ENCODE measurements at regions not wholly inside any gene's neighbourhood (a gene's known extent, or its start where the extent isn't known, plus 50 kb on each side); places are given as distances from the start of the nearest gene placed in this dataset.

DNA sequence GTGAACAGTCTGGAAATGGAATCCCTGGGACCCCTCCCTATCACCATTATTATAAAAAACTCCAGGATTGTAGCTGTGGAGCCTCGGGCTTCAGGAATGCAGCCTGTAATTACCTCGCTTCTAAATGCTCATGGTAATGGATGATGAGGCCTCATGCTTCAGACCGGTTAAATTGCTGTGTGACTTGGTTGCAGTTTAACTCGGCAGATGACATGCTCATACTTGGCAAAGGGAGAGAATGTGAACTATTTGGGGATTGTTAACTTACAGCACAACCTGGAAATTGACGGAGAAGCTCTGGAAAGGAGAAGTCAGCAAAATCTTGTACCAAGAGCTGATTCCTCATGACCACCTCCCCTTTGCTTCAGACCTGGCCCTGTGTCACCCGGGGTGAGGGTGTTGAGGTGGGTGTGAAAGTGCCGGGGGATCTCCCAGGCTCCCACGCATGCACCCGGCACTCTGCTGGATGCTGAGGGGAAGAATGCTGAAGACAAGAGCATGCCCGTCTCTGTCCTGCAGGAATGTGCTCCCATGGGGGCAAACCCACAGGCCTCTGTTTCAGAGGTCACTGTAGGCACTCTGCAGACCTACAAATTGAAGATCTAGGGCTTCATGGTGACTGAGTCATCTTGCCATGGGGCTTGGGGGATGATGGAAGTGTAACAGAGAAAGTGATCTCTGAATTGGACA, 364.8 kb downstream of the RPS6KC1 start:
- no peak for TF ChIP-seq CTCF (IDR thresholded peaks at IDR 0.05)
- H3K9me3 ChIP-seq: no peaks in the 10 kb centered on the region
- intact Hi-C loops (cut with DNase I; ENCODE audit: low total_unique reads): no loop called here

GRCh38 chr1:213416461-213417224, 365.6 kb downstream of the RPS6KC1 start:
- intact Hi-C loops (cut with DNase I; ENCODE audit: low total_unique reads): no loop called here
- Histone ChIP-seq H3K27me3 (no peaks in the 10 kb centered on the region), H3K27ac (no peak overlapping the region), H3K9me3 (no peaks in the 10 kb centered on the region), H3K4me3 (no peak overlapping the region), H3K36me3 (no peaks in the 10 kb centered on the region), H3K4me1 (no peaks in the 10 kb centered on the region)
- TF ChIP-seq CTCF (IDR thresholded peaks at IDR 0.05) (no peak), POLR2A (IDR thresholded peaks at IDR 0.05) (no peak), POLR2AphosphoS5 (IDR thresholded peaks at IDR 0.05) (no peak)
- no peak for DNase-seq (ENCODE audit: low spot score in 2 of 2)

More for the DNA sequence above, 364.8 kb downstream of the RPS6KC1 start:
- Histone ChIP-seq H3K27me3 (no peaks in the 10 kb centered on the region), H3K4me3 (no peak overlapping the region), H3K36me3 (no peaks in the 10 kb centered on the region), H3K4me1 (no peaks in the 10 kb centered on the region), H3K27ac (no peak overlapping the region)
- no peak for DNase-seq (ENCODE audit: low spot score in 2 of 2)

DNA sequence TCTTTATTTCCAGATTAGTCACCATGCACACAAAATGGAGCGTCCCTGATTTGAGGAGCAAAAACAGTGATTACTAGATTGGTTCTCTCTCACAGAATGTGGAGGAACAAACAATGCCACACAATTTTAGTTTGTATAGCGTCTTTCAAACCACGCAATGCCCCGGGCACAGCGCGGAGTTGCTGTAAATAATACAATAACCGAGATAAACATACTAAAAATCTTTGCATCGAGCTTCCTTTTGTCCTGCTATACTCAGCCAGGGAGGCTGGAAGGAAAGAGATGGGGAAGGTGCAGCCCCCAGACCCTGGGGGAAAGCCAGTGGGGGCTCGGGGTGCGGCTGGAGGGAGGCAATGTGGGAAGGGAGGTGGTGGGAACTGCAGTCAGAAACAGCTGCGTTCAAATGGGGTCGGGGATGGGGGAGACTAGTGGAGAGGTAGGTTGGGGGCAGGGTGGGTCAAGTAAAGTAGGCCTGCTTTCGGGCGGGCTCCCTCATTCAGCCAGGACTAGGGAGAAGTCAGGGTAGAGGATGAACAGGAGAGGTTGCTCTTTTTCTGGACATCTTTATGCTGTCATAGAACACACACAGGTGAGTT, 366.3 kb downstream of the RPS6KC1 start:
- intact Hi-C loops (cut with DNase I; ENCODE audit: low total_unique reads): no loop called here
- Histone ChIP-seq H3K4me3 (no peak overlapping the region), H3K27me3 (no peaks in the 10 kb centered on the region), H3K27ac (no peak overlapping the region), H3K9me3 (no peaks in the 10 kb centered on the region), H3K36me3 (no peaks in the 10 kb centered on the region), H3K4me1 (no peaks in the 10 kb centered on the region)
- TF ChIP-seq POLR2AphosphoS5 (IDR thresholded peaks at IDR 0.05): no peak
- TF ChIP-seq CTCF (IDR thresholded peaks at IDR 0.05): no peak
- TF ChIP-seq POLR2A (IDR thresholded peaks at IDR 0.05): no peak
- no peak for DNase-seq (ENCODE audit: low spot score in 2 of 2)

DNA sequence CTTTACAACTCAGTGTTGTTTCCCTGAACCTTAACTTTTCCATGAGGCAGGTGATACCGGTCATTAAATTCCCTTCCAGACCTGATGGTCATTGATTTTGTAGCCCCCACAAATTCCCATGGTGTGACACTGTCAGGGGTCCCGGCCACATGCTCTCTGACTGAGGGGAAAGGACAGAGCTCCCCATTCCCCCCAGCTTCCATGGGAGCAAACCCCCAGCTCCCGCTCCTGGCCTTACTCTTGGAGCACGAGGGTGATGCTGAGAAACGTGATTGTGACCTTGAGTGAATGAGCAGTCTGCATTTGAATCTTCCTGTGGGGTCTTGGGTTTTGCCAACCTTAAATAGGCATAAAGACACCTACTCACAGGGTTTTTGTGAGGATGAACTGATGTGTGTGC, 366.8 kb downstream of the RPS6KC1 start:
- TF ChIP-seq POLR2AphosphoS5 (IDR thresholded peaks at IDR 0.05): no peak
- TF ChIP-seq POLR2A (IDR thresholded peaks at IDR 0.05): no peak
- TF ChIP-seq CTCF (IDR thresholded peaks at IDR 0.05): no peak
- DNase-seq (ENCODE audit: low spot score in 2 of 2): no peak
- intact Hi-C loops (cut with DNase I; ENCODE audit: low total_unique reads): no loop called here
- Histone ChIP-seq H3K4me3 (no peak overlapping the region), H3K27ac (no peak overlapping the region), H3K27me3 (no peaks in the 10 kb centered on the region), H3K9me3 (no peaks in the 10 kb centered on the region), H3K36me3 (no peaks in the 10 kb centered on the region), H3K4me1 (no peaks in the 10 kb centered on the region)
